Heart left ventricle (tissue), 13 donors: ENCODE measurements at regions not wholly inside any gene's neighbourhood (a gene's known extent, or its start where the extent isn't known, plus 50 kb on each side); places are given as distances from the start of the nearest gene placed in this dataset.

ENCODE experiments used
- CTCF ChIP-seq, 12 donors: fragments of 200-600 bp; sonication (generic) in 4 of 12; IDR thresholded peaks; one replicate each; pipeline versions ENCODE4 v1.5.0 to v1.8.0; 2018 to 2022; ENCODE audit warnings: antibody characterized with exemption in 12 of 12, mild to moderate bottlenecking in 5 of 12
- POLR2A ChIP-seq, 2 donors: fragments of 450-650 bp; IDR thresholded peaks; one replicate each; pipeline ENCODE4 v1.6.1; 2017; ENCODE audit warnings: antibody characterized with exemption in 2 of 2, mild to moderate bottlenecking in 2 of 2, moderate library complexity in 2 of 2
- donor health status: ischemic (EF 13 %, LVEDD 7.1; RV severe dilation, severe dysfunction).
- donor health status: DM: no; HTN: yes; CAD: no.
- donor health status: DM: no; HTN: no; CAD: no.
- donor health status: ischemic (EF 25% LVEDD 6.9; RV normal size, moderate dysfunction).
- donor health status: ischemic (EF 25% LVEDD 5.7; RV mildly dilated, moderate dysfunction).
- donor health status: ischemic (EF 35%, LVEDD 5.7; RV mildly dilated, moderate dysfunction).
- donor health status: nonischemic (EF 11% LVEDD 7.7; RV severe dilation, severe dysfunction).
- donor health status: DM: yes; HTN: yes; CAD: no.
- donor health status: PGD.
- donor health status: ischemic (EF 29% LVEDD 5.4; RV normal size, mild dysfunction).
- donor health status: nonischemic (EF 23%, LVEDD 6.1; RV moderate dilation, normal function).

- TF ChIP-seq POLR2A (IDR thresholded peaks at IDR 0.05) (no peak), CTCF (IDR thresholded peaks at IDR 0.05) (no peak)
Observed at GRCh38 chr12:29957835-29958234, 174.1 kb upstream of the TMTC1 start.
